ENCODE measurements at regions not wholly inside any gene's neighbourhood (a gene's known extent, or its start where the extent isn't known, plus 50 kb on each side); places are given as distances from the start of the nearest gene placed in this dataset.
"Not testable (repeated sequence)": the region's sequence is repeated elsewhere in the genome, so short reads cannot be mapped to it uniquely, and the experiment has no call there.

DNA sequence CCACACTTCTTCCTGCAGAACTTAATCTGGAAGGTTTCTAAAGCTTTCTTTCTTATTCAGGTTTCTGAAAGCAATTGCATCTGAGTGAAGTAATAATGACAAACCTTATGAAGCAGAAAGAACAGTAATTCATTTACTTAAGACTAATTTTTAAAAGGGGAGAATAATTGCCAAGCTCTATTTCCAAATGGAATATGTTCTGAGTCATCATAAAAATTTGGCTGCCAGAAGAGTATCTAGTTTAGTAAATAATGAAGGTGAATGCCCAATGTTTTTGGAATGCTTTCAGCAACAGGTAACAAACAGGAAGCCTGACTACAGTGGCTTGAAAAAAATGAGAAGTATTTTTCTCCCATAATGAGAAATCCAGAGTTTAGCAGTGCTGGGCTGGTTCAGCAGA is 227.3 kb upstream of the TET2 start:
- H3K4me1 ChIP-seq (ENCODE audit: control insufficient read depth in 2 of 2, insufficient read depth in 2 of 2, low read length in 2 of 2) = no peaks in the 10 kb centered on the region
- no peak overlapping the region for H3K4me3 Mint-ChIP-seq
- intact Hi-C loops (cut with micrococcal nuclease) = no loop called here
- ChIA-PET POLR2A (no interaction called here), CTCF (interaction anchor here (0.6 kb wide), 1 partner anchor 258 kb away, joined by 3 read pairs; no protein-coding TSS in a partner anchor)
- DNase-seq (no peak), ATAC-seq (no peak)
- peaks cover 0 to 3% (median 0%) of the 10 kb centered on the region in 7 donors for H3K4me1 Mint-ChIP-seq
- no peak overlapping the region for H3K27ac ChIP-seq (ENCODE audit: low read depth, low read length)
- H3K27me3 ChIP-seq (ENCODE audit: control insufficient read depth in 2 of 2, insufficient read depth in 2 of 2, low read length in 2 of 2) = no peaks in the 10 kb centered on the region
- H3K9me3 ChIP-seq (ENCODE audit: control insufficient read depth in 2 of 3, low read length in 3 of 3) = no peaks in the 10 kb centered on the region
- no peaks in the 10 kb centered on the region for H3K36me3 ChIP-seq (ENCODE audit: control insufficient read depth in 2 of 3, insufficient read depth in 3 of 3, low read length in 3 of 3)
- H3K9me3 Mint-ChIP-seq = peaks cover 0 to 3% (median 0%) of the 10 kb centered on the region in 11 donors
- no peak overlapping the region for H3K4me3 ChIP-seq (ENCODE audit: low read length)
- no peak overlapping the region for H3K27ac Mint-ChIP-seq
- peaks cover 0 to 5% (median 0%) of the 10 kb centered on the region in 5 donors for H3K27me3 Mint-ChIP-seq
- peaks cover 0 to 1% (median 0%) of the 10 kb centered on the region in 5 donors for H3K36me3 Mint-ChIP-seq

- Mint-ChIP-seq H3K4me1 (peaks cover 7 to 44% (median 19%) of the 10 kb centered on the region in 7 donors), H3K27ac (peak overlapping the region in 3 of 9 donors; percentile 17 to 81 (median 62)), H3K36me3 (peaks cover 0 to 27% (median 0%) of the 10 kb centered on the region in 5 donors), H3K27me3 (peaks cover 0 to 12% (median 0%) of the 10 kb centered on the region in 5 donors), H3K4me3 (peak overlapping the region in 6 of 10 donors; percentile 11 to 52 (median 22)), H3K9me3 (peaks cover 0 to 17% (median 12%) of the 10 kb centered on the region in 11 donors)
- Histone ChIP-seq H3K27ac (ENCODE audit: low read depth, low read length) (no peak overlapping the region), H3K4me1 (ENCODE audit: control insufficient read depth in 2 of 2, insufficient read depth in 2 of 2, low read length in 2 of 2) (no peaks in the 10 kb centered on the region), H3K27me3 (ENCODE audit: control insufficient read depth in 2 of 2, insufficient read depth in 2 of 2, low read length in 2 of 2) (no peaks in the 10 kb centered on the region), H3K9me3 (ENCODE audit: control insufficient read depth in 2 of 3, low read length in 3 of 3) (no peaks in the 10 kb centered on the region), H3K4me3 (ENCODE audit: low read length) (no peak overlapping the region), H3K36me3 (ENCODE audit: control insufficient read depth in 2 of 3, insufficient read depth in 3 of 3, low read length in 3 of 3) (no peaks in the 10 kb centered on the region)
- ATAC-seq (no peak), DNase-seq (no peak)
- ChIA-PET CTCF (no interaction called here), POLR2A (no interaction called here)
- intact Hi-C loops (cut with micrococcal nuclease) = loop anchor here (1.0 to 2.0 kb wide), 3 partner anchors 8 to 217 kb away; partner anchors contain the start of gene TET2 (in 1 of the 2)
These were observed 216.4 kb upstream of the TET2 start for GRCh38 chr4:104930298-104930697.

DNA sequence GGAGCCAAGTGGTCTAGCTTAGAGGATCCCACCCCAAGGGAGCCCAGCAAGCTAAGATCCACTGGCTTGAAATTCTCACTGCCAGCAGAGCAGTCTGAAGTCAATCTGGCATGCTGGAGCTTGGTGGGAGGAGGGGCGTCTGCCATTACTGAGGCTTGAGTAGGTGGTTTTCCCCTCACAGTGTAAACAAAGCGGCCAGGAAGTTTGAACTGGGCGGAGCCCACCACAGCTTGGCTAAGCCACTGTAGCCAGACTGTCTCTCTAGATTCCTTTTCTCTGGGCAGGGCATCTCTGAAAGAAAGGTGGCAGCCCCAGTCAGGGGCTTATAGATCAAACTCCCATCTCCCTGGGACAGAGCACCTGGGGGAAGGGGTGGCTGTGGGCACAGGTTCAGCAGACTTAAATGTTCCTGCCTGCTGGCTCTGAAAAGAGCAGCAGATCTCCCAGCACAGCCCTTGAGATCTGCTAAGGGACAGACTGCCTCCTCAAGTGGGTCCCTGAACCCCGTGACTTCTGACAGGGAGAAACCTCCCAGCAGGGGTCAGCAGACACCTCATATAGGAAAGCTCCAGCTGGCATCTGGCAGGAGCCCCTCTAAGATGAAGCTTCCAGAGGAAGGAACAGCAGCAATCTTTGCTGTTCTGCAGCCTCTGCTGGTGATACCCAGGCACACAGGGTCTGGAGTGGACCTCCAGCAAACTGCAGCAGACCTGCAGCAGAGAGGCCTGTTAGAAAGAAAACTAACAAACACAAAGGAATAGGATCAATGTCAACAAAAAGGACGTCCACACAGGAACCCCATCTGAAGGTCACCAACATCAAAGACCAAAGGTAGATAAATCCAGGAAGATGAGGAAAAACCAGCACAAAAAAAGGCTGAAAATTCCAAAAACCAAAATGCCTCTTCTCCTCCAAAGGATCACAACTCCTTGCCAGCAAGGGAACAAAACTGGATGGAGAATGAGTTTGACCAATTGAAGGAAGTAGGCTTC is 215.6 kb upstream of the TET2 start:
- intact Hi-C loops (cut with micrococcal nuclease) = loop anchor here (1.0 to 2.0 kb wide), 4 partner anchors 7 to 540 kb away; partner anchors contain the start of gene TET2 (in 1 of the 2)
- Mint-ChIP-seq H3K27me3 (peaks cover 0 to 10% (median 0%) of the 10 kb centered on the region in 5 donors), H3K9me3 (peaks cover 0 to 23% (median 13%) of the 10 kb centered on the region in 11 donors), H3K4me3 (peak overlapping the region in 7 of 10 donors; percentile 4 to 67 (median 41)), H3K36me3 (peaks cover 0 to 28% (median 0%) of the 10 kb centered on the region in 5 donors), H3K27ac (peak overlapping the region in 7 of 9 donors; percentile 43 to 83 (median 68)), H3K4me1 (peaks cover 7 to 44% (median 19%) of the 10 kb centered on the region in 7 donors)
- H3K4me1 ChIP-seq (ENCODE audit: control insufficient read depth in 2 of 2, insufficient read depth in 2 of 2, low read length in 2 of 2); CTCF ChIA-PET; ATAC-seq; H3K4me3 ChIP-seq (ENCODE audit: low read length); H3K9me3 ChIP-seq (ENCODE audit: control insufficient read depth in 2 of 3, low read length in 3 of 3); H3K27me3 ChIP-seq (ENCODE audit: control insufficient read depth in 2 of 2, insufficient read depth in 2 of 2, low read length in 2 of 2); H3K27ac ChIP-seq (ENCODE audit: low read depth, low read length); H3K36me3 ChIP-seq (ENCODE audit: control insufficient read depth in 2 of 3, insufficient read depth in 3 of 3, low read length in 3 of 3); POLR2A ChIA-PET: not testable (repeated sequence)
- peak in 7 of 9 donors; percentile 0 to 28 (median 11) for DNase-seq

DNA sequence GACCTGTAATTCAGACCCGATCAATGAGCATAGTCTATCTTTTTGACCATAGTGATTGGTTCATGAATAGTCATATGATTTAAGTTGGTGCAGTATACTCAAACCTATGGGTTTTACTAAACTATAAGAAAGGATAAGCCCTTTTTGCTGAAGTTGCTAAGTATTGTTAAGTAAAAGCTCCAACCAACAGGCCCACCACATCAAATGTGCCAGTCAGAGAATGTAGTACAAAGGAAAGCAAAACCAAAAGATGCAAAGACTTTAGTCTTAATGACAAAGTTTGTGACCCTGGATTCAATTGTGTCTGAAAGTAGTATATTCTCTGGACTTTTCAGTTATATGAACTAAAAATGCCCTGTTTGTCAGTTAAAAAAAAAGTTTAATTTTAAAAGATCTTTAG is 208.1 kb upstream of the TET2 start:
- H3K9me3 ChIP-seq (ENCODE audit: control insufficient read depth in 2 of 3, low read length in 3 of 3) = no peaks in the 10 kb centered on the region
- peak overlapping the region; percentile 32 for H3K27ac ChIP-seq (ENCODE audit: low read depth, low read length)
- Mint-ChIP-seq H3K27ac (peak overlapping the region in 5 of 9 donors; percentile 15 to 64 (median 25)), H3K27me3 (peaks cover 0 to 2% (median 0%) of the 10 kb centered on the region in 5 donors), H3K4me1 (peaks cover 0 to 17% (median 11%) of the 10 kb centered on the region in 7 donors), H3K36me3 (peaks cover 0 to 14% (median 0%) of the 10 kb centered on the region in 5 donors), H3K4me3 (peak overlapping the region in 1 of 10 donors; percentile 47), H3K9me3 (peaks cover 0 to 17% (median 9%) of the 10 kb centered on the region in 11 donors)
- peaks cover 0 to 3% of the 10 kb centered on the region in 2 donors for H3K4me1 ChIP-seq (ENCODE audit: control insufficient read depth in 2 of 2, insufficient read depth in 2 of 2, low read length in 2 of 2)
- POLR2A ChIA-PET = interaction anchor here (0.6 kb wide), 1 partner anchor 537 kb away, joined by 3 read pairs; no protein-coding TSS in a partner anchor
- H3K27me3 ChIP-seq (ENCODE audit: control insufficient read depth in 2 of 2, insufficient read depth in 2 of 2, low read length in 2 of 2) = no peaks in the 10 kb centered on the region
- CTCF ChIA-PET = interaction anchor here (0.7 kb wide), 1 partner anchor 99 kb away, joined by 3 read pairs; no protein-coding TSS in a partner anchor
- H3K4me3 ChIP-seq (ENCODE audit: low read length) = no peak overlapping the region
- peak; percentile 77 for ATAC-seq
- H3K36me3 ChIP-seq (ENCODE audit: control insufficient read depth in 2 of 3, insufficient read depth in 3 of 3, low read length in 3 of 3) = no peaks in the 10 kb centered on the region
- intact Hi-C loops (cut with micrococcal nuclease) = loop anchor here in 1 of 2 donors (1.0 to 2.0 kb wide), 2 partner anchors 8 to 208 kb away; partner anchors contain the start of gene TET2
- DNase-seq = peak in 5 of 9 donors; percentile 3 to 47 (median 25)

GRCh38 chr4:104940927-104941326 is 205.7 kb upstream of the TET2 start:
- no peak overlapping the region for H3K4me3 Mint-ChIP-seq
- DNase-seq (no peak), ATAC-seq (no peak)
- POLR2A ChIA-PET = no interaction called here
- Histone ChIP-seq H3K27ac (ENCODE audit: low read depth, low read length) (no peak overlapping the region), H3K27me3 (ENCODE audit: control insufficient read depth in 2 of 2, insufficient read depth in 2 of 2, low read length in 2 of 2) (no peaks in the 10 kb centered on the region), H3K4me1 (ENCODE audit: control insufficient read depth in 2 of 2, insufficient read depth in 2 of 2, low read length in 2 of 2) (peaks cover 0 to 3% of the 10 kb centered on the region in 2 donors), H3K36me3 (ENCODE audit: control insufficient read depth in 2 of 3, insufficient read depth in 3 of 3, low read length in 3 of 3) (no peaks in the 10 kb centered on the region), H3K4me3 (ENCODE audit: low read length) (no peak overlapping the region), H3K9me3 (ENCODE audit: control insufficient read depth in 2 of 3, low read length in 3 of 3) (no peaks in the 10 kb centered on the region)
- H3K27ac Mint-ChIP-seq = no peak overlapping the region
- H3K27me3 Mint-ChIP-seq = no peaks in the 10 kb centered on the region
- peaks cover 0 to 5% (median 0%) of the 10 kb centered on the region in 5 donors for H3K36me3 Mint-ChIP-seq
- peaks cover 0 to 17% (median 11%) of the 10 kb centered on the region in 7 donors for H3K4me1 Mint-ChIP-seq
- peaks cover 0 to 4% (median 0%) of the 10 kb centered on the region in 11 donors for H3K9me3 Mint-ChIP-seq
- intact Hi-C loops (cut with micrococcal nuclease) = no loop called here
- CTCF ChIA-PET = no interaction called here

GRCh38 chr4:104941661-104942062 is 205.0 kb upstream of the TET2 start:
- H3K36me3 Mint-ChIP-seq = peaks cover 0 to 5% (median 0%) of the 10 kb centered on the region in 5 donors
- no peak for ATAC-seq
- no peak overlapping the region for H3K4me3 Mint-ChIP-seq
- peaks cover 0 to 4% (median 0%) of the 10 kb centered on the region in 11 donors for H3K9me3 Mint-ChIP-seq
- H3K27ac Mint-ChIP-seq = no peak overlapping the region
- H3K4me1 ChIP-seq (ENCODE audit: control insufficient read depth in 2 of 2, insufficient read depth in 2 of 2, low read length in 2 of 2) = peaks cover 0 to 3% of the 10 kb centered on the region in 2 donors
- POLR2A ChIA-PET = no interaction called here
- CTCF ChIA-PET = no interaction called here
- DNase-seq = no peak
- H3K27me3 Mint-ChIP-seq = no peaks in the 10 kb centered on the region
- H3K27me3 ChIP-seq (ENCODE audit: control insufficient read depth in 2 of 2, insufficient read depth in 2 of 2, low read length in 2 of 2) = no peaks in the 10 kb centered on the region
- no peaks in the 10 kb centered on the region for H3K9me3 ChIP-seq (ENCODE audit: control insufficient read depth in 2 of 3, low read length in 3 of 3)
- no peaks in the 10 kb centered on the region for H3K36me3 ChIP-seq (ENCODE audit: control insufficient read depth in 2 of 3, insufficient read depth in 3 of 3, low read length in 3 of 3)
- H3K27ac ChIP-seq (ENCODE audit: low read depth, low read length) = no peak overlapping the region
- H3K4me1 Mint-ChIP-seq = peaks cover 0 to 17% (median 11%) of the 10 kb centered on the region in 7 donors
- no peak overlapping the region for H3K4me3 ChIP-seq (ENCODE audit: low read length)
- intact Hi-C loops (cut with micrococcal nuclease) = no loop called here

Measured in naive thymus-derived CD4-positive, alpha-beta T cell (primary cell).